ENCODE measurements at regions not wholly inside any gene's neighbourhood (a gene's known extent, or its start where the extent isn't known, plus 50 kb on each side); places are given as distances from the start of the nearest gene placed in this dataset.

DNA sequence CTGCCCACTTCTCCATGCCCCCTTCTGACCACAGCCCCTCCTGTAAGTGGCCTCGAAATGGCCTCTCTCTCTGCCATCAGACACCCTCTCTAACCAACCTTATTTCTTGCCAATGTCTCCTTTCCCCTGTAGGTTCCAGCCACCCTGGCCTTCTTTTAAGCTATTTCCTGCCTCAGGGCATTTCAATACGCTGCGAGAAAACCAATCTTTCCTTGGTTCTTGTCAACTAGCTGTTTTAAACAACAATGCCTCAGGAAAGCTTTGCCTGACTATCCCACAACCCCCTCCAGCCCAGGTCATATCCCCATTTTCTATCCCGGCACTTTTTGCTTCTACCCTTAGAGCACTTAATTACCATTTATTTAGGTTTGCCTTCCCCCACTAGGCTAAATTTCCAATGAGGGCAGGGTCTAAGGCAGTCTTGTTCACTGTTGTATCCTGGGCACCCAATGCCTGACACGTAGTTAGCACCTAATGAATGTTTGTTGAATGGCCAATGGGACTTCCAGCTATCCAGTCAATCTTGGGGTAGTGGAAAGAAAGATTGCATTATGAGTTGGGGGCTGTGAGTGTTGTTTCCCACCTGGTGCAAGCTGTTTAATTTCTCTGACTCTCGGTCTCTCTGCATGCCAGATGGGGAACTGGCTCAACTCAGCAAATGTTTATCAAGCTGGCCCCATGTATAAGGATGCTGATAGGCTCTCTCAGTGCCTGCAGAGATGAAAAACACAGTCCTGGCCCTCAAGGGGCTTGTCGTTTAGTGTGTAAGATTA, 291.2 kb downstream of the SRBD1 start:
- Histone ChIP-seq H3K4me1 (ENCODE audit: control insufficient read depth, insufficient read depth, low read length, poor library complexity, severe bottlenecking) (peaks cover 9% of the 10 kb centered on the region), H3K36me3 (ENCODE audit: control insufficient read depth, insufficient read depth, low read length) (no peaks in the 10 kb centered on the region), H3K27ac (ENCODE audit: low read depth, low read length, severe bottlenecking) (no peak overlapping the region), H3K9me3 (ENCODE audit: control insufficient read depth, low read length) (peaks cover 9% of the 10 kb centered on the region), H3K4me3 (ENCODE audit: extremely low read depth, insufficient read depth, low read length, poor library complexity, severe bottlenecking) (no peak overlapping the region)
- WGBS, 2 experiments (ENCODE audit: insufficient coverage in 2 of 2) = 83 to 90% methylated on average over 7 of the region's 7 CpGs

DNA sequence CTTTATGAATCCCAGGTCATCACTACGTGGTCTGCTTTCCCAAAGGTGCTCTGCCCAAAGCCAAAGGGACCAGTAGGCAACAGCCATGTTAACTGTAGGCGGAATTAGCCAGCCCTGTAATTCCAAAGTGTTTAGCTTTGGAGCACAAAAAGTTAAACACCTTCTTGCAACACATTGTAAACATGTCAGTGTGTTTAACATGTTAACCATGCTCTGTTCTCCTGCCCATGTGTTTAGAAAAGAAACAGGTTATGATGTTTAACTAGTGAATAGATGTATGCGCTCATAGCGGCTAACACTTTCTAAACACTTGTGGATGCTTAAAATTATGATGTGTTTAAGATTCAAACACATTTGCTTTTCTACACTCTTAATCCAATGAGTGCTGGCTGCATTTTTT, 292.4 kb downstream of the SRBD1 start:
- Histone ChIP-seq H3K4me3 (ENCODE audit: extremely low read depth, insufficient read depth, low read length, poor library complexity, severe bottlenecking) (no peak overlapping the region), H3K9me3 (ENCODE audit: control insufficient read depth, low read length) (peaks cover 3% of the 10 kb centered on the region), H3K36me3 (ENCODE audit: control insufficient read depth, insufficient read depth, low read length) (no peaks in the 10 kb centered on the region), H3K27ac (ENCODE audit: low read depth, low read length, severe bottlenecking) (no peak overlapping the region), H3K4me1 (ENCODE audit: control insufficient read depth, insufficient read depth, low read length, poor library complexity, severe bottlenecking) (peaks cover 9% of the 10 kb centered on the region)
- WGBS, 2 experiments (ENCODE audit: insufficient coverage in 2 of 2) = 91 to 92% methylated on average over 1 to 2 of the region's 4 CpGs

DNA sequence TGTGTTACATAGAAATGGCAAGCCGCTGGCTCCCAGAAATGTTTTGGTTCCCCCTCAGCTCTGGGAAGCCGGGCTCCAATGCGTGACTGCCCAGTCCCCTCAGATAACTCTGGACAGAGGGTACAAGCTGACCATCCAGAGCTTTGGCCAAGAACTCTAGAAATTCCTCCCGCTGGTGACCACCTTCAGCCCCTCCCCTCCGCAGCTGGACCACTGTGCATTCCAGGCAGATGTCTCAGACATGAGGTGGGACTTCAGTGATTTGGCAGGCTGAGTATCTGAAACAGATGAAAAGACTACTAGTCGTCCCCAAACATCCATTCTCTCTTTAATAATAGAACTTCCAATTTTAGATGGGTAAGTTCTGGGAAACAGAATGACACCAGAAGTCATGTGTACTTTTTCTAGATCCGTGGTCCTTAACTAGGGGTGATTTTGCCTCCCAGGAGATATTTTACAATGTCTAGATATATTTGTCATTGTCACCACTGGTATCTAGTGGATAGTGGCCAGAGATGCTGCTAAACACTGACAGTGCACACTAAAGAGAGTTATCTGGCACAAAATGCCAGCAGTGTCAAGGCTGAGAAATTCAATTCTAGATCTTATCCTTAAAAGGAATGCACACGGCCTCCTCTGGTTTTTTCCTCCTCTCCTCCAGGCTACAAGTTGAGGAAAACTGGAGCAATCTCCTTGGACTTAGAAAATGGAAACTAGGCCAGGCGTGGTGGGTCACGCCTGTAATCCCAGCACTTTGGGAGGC, 294.3 kb downstream of the SRBD1 start:
- Histone ChIP-seq H3K36me3 (ENCODE audit: control insufficient read depth, insufficient read depth, low read length) (no peaks in the 10 kb centered on the region), H3K4me3 (ENCODE audit: extremely low read depth, insufficient read depth, low read length, poor library complexity, severe bottlenecking) (no peak overlapping the region), H3K9me3 (ENCODE audit: control insufficient read depth, low read length) (peaks cover 3% of the 10 kb centered on the region), H3K27ac (ENCODE audit: low read depth, low read length, severe bottlenecking) (no peak overlapping the region), H3K4me1 (ENCODE audit: control insufficient read depth, insufficient read depth, low read length, poor library complexity, severe bottlenecking) (peaks cover 9% of the 10 kb centered on the region)
- 89 to 91% methylated on average over 5 to 8 of the region's 10 CpGs for WGBS, 2 experiments (ENCODE audit: insufficient coverage in 2 of 2)

DNA sequence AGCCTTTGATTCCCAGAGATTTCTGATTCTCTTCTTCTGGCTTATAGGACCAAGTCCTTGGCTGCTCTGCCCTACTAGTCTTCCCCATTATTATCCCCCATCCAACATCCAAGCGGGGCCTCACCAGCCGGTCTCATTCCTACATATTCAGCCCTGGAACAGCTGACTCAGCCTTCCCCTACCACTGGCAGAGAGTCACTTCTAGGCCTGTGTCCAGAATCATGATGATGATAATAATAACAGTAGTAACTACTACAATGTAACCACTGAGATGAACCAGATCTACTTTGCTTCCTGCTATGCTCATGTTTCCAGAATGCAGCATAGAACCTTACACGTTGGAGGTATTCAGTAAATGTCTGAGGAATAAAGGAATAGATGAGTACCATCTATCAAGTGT, 295.2 kb downstream of the SRBD1 start:
- WGBS, 2 experiments (ENCODE audit: insufficient coverage in 2 of 2) = no CpG with 5 or more reads among the region's 3 CpGs
- no peak overlapping the region for H3K4me3 ChIP-seq (ENCODE audit: extremely low read depth, insufficient read depth, low read length, poor library complexity, severe bottlenecking)
- H3K9me3 ChIP-seq (ENCODE audit: control insufficient read depth, low read length) = peaks cover 3% of the 10 kb centered on the region
- no peaks in the 10 kb centered on the region for H3K36me3 ChIP-seq (ENCODE audit: control insufficient read depth, insufficient read depth, low read length)
- no peak overlapping the region for H3K27ac ChIP-seq (ENCODE audit: low read depth, low read length, severe bottlenecking)
- peaks cover 9% of the 10 kb centered on the region for H3K4me1 ChIP-seq (ENCODE audit: control insufficient read depth, insufficient read depth, low read length, poor library complexity, severe bottlenecking)

DNA sequence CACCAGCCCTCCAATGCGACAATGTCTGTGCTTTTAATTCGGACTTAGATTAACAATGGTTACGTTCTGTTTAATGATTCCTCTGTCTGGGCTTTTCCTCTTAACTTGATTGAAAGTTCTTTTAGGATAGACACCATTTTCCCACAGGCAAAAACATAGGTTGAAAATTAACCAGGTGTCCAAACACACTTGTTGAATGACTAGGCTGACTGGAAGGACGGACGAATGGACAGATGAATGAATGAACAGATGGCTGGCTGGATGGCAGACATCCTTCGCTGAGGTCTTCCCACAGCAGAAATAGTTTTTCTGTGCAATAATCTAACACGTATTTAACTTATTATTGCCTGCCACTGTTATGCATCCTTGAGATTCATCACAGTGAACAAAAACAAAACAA, 298.8 kb downstream of the SRBD1 start:
- H3K36me3 ChIP-seq (ENCODE audit: control insufficient read depth, insufficient read depth, low read length) = no peaks in the 10 kb centered on the region
- no peak overlapping the region for H3K4me3 ChIP-seq (ENCODE audit: extremely low read depth, insufficient read depth, low read length, poor library complexity, severe bottlenecking)
- H3K9me3 ChIP-seq (ENCODE audit: control insufficient read depth, low read length) = no peaks in the 10 kb centered on the region
- H3K27ac ChIP-seq (ENCODE audit: low read depth, low read length, severe bottlenecking) = no peak overlapping the region
- peaks cover 9% of the 10 kb centered on the region for H3K4me1 ChIP-seq (ENCODE audit: control insufficient read depth, insufficient read depth, low read length, poor library complexity, severe bottlenecking)
- WGBS, 2 experiments (ENCODE audit: insufficient coverage in 2 of 2) = 94 to 95% methylated on average over 6 to 7 of the region's 7 CpGs

DNA sequence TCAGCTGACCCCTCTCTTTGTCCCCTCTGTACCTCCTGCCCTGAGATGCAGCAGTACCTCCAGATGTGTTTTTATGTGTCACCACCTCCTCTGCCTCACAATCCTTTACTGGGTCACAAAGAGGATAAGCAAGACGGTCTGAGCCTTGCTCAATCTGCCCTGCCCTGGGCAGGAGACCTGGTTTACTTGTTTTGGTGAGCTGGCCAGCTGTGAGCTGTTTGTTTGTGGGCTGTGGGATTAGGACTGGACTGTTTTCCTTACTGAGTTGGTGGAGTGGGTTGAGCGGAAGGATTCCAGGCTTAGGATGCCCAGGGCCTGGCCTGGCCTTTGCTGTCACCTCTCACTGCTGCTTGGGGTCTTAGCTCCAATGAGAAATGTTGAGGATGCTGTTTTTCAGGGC, 299.5 kb downstream of the SRBD1 start:
- no peak overlapping the region for H3K4me3 ChIP-seq (ENCODE audit: extremely low read depth, insufficient read depth, low read length, poor library complexity, severe bottlenecking)
- H3K36me3 ChIP-seq (ENCODE audit: control insufficient read depth, insufficient read depth, low read length) = no peaks in the 10 kb centered on the region
- 100% methylated on average over 1 of the region's 2 CpGs for WGBS, 2 experiments (ENCODE audit: insufficient coverage in 2 of 2)
- no peak overlapping the region for H3K27ac ChIP-seq (ENCODE audit: low read depth, low read length, severe bottlenecking)
- H3K4me1 ChIP-seq (ENCODE audit: control insufficient read depth, insufficient read depth, low read length, poor library complexity, severe bottlenecking) = peaks cover 5% of the 10 kb centered on the region
- H3K9me3 ChIP-seq (ENCODE audit: control insufficient read depth, low read length) = no peaks in the 10 kb centered on the region

DNA sequence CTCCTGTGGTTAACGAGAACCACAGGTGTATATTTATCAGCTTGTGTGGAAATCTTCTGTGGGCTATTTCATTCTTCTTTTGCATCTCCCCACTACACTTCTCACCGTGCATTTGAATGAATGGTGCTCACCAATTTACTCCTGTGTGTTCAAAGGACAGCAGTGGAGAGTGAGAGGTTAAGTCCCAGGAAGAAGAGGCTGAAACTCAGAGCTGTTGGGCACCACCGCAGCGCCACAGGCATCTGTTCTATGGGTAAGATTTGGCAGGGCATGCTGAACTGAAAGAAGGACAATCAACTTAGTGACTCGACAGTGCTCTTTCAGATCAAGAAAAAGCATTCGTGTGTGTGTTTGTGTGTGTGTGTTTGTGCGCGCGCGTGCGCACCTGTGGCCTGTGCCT, 297.9 kb upstream of the SIX2 start:
- Histone ChIP-seq H3K27ac (ENCODE audit: low read depth, low read length, severe bottlenecking) (no peak overlapping the region), H3K36me3 (ENCODE audit: control insufficient read depth, insufficient read depth, low read length) (no peaks in the 10 kb centered on the region), H3K4me1 (ENCODE audit: control insufficient read depth, insufficient read depth, low read length, poor library complexity, severe bottlenecking) (no peaks in the 10 kb centered on the region), H3K4me3 (ENCODE audit: extremely low read depth, insufficient read depth, low read length, poor library complexity, severe bottlenecking) (no peak overlapping the region), H3K9me3 (ENCODE audit: control insufficient read depth, low read length) (no peaks in the 10 kb centered on the region)
- 83 to 84% methylated on average over 4 of the region's 11 CpGs for WGBS, 2 experiments (ENCODE audit: insufficient coverage in 2 of 2)

DNA sequence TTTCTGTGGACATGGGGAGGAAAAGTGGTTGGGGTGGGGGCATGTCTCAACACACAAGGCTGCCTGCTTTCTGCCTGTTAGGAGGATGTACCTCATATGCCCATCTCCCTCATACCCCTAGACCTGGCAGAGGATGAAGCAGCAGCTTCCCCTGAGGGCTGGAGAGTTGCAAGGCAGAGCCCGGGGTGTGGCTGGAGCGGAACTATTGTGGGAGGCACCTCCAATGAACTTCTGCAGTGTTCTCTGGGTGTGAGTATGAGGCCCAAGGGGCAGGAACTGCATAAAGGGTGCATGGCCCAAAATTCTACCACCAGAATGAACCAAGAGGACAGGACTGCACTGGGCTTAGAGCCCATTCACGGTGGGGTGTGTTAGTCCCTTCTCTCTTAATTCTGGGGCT, 296.3 kb upstream of the SIX2 start:
- no peak overlapping the region for H3K27ac ChIP-seq (ENCODE audit: low read depth, low read length, severe bottlenecking)
- H3K4me3 ChIP-seq (ENCODE audit: extremely low read depth, insufficient read depth, low read length, poor library complexity, severe bottlenecking) = no peak overlapping the region
- no peaks in the 10 kb centered on the region for H3K4me1 ChIP-seq (ENCODE audit: control insufficient read depth, insufficient read depth, low read length, poor library complexity, severe bottlenecking)
- no peaks in the 10 kb centered on the region for H3K9me3 ChIP-seq (ENCODE audit: control insufficient read depth, low read length)
- WGBS, 2 experiments (ENCODE audit: insufficient coverage in 2 of 2) = 65 to 84% methylated on average over 2 of the region's 3 CpGs
- no peaks in the 10 kb centered on the region for H3K36me3 ChIP-seq (ENCODE audit: control insufficient read depth, insufficient read depth, low read length)

DNA sequence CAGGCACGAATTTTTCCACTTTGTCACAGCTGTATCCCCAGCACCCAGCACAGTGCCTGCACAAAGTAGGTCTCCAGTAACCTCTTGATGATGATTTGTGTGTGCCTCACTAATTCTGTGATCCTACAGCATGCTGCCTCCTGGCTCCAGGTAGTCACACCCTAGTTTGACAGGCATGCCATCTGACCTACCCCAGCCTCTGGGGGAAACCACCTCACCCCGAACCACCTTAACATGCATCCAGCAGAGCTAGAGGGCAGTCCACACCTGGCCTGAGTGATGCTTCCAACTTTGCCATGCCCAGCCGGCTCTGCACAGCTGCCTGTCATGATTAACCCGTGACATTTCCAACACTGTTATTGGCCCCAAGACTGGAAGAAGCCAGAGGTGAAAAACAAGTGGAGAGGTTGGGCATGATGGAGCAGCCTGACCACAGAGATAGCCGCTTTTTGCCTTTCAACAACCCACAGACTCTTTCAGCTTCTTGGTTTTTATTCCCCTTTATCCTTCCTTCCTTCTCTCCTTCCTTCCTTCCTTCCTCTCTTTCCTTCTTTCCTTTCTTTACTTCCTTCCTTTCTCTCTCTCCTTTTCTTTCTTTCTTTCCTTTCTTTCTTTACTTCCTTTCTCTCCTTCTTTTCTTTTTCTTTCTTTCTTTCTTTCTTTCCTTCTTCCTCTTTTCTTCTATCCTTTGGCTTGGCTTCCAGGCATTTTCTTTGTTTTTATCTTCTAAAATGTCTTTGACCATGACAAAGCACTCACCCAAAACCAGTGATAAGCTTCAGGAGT, 294.4 kb upstream of the SIX2 start:
- no peaks in the 10 kb centered on the region for H3K4me1 ChIP-seq (ENCODE audit: control insufficient read depth, insufficient read depth, low read length, poor library complexity, severe bottlenecking)
- no peak overlapping the region for H3K4me3 ChIP-seq (ENCODE audit: extremely low read depth, insufficient read depth, low read length, poor library complexity, severe bottlenecking)
- H3K9me3 ChIP-seq (ENCODE audit: control insufficient read depth, low read length) = no peaks in the 10 kb centered on the region
- WGBS, 2 experiments (ENCODE audit: insufficient coverage in 2 of 2) = 80 to 93% methylated on average over 5 of the region's 5 CpGs
- no peaks in the 10 kb centered on the region for H3K36me3 ChIP-seq (ENCODE audit: control insufficient read depth, insufficient read depth, low read length)
- H3K27ac ChIP-seq (ENCODE audit: low read depth, low read length, severe bottlenecking) = no peak overlapping the region

DNA sequence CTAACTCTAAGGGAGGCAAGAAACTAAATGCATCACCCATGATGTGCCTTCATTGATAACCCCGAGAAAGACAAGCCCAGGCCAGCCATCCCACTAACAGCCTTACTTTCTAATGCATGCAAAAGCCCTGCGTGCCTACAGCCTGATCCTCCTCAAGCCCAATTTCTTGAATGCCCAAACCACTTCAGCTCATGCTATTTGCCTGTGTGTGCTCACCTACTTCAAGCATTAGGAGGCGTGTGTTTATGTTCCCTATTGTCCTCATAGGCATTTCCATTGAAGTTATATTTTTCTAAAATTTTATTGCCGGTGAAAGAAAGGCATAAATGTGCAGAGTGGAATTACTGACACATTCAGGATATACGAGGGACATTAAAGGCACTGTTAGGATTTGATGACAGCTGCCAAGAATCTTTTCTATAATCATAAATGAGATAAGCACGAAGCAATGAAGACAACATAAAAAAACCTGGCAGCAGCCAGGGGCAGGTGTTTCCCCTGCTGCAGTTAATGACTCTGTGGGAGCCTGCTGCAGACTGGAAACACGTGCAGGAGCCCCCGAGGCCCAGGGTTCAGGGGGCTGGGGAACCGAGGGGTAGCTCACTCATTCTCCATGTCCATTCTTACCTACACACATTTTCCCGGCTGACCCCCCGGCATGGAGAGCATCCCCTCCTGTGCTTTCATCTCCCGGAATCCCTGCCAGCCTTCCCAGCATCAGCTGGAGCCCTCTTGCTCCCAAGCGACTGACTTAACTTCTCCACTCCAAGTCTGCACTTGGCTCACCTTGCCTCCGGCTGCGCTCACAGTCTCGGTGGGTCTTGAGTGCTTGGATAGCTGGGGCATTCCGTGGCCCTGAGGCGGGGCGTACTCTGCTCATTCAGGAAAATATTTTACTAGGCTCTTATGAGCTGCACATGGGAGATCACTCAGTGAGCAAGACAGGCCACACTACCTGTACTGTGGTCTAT, 292.3 kb upstream of the SIX2 start:
- Histone ChIP-seq H3K27ac (ENCODE audit: low read depth, low read length, severe bottlenecking) (no peak overlapping the region), H3K4me3 (ENCODE audit: extremely low read depth, insufficient read depth, low read length, poor library complexity, severe bottlenecking) (no peak overlapping the region), H3K36me3 (ENCODE audit: control insufficient read depth, insufficient read depth, low read length) (no peaks in the 10 kb centered on the region), H3K4me1 (ENCODE audit: control insufficient read depth, insufficient read depth, low read length, poor library complexity, severe bottlenecking) (no peaks in the 10 kb centered on the region), H3K9me3 (ENCODE audit: control insufficient read depth, low read length) (no peaks in the 10 kb centered on the region)
- WGBS, 2 experiments (ENCODE audit: insufficient coverage in 2 of 2) = 83 to 91% methylated on average over 12 to 15 of the region's 19 CpGs
